PC-9 (cell line): ENCODE measurements at regions not wholly inside any gene's neighbourhood (a gene's known extent, or its start where the extent isn't known, plus 50 kb on each side); places are given as distances from the start of the nearest gene placed in this dataset.

Experiments
- BruUV-seq: library from RNA; stranded (reverse); fragments of 400-500 nt; replicated peaks from 2 replicates; lab custom pipeline; 2021; lab: Mats Ljungman, UMichigan
- CTCF ChIA-PET: fragments of 300-600 bp; sonication (Branson Sonifier 250); formaldehyde crosslinking; loops from one replicate; lab custom pipeline; 2022; ENCODE audit warnings: antibody characterized with exemption; lab: Charles Lee
- POLR2A ChIA-PET: fragments of 300-600 bp; sonication (Branson Sonifier 250); formaldehyde crosslinking; loops from one replicate; lab custom pipeline; 2022; ENCODE audit warnings: antibody characterized with exemption; ENCODE audit not compliant: unreplicated experiment; lab: Charles Lee
- DNase-seq, 2 experiments: peaks; one replicate each; pipeline versions ENCODE4 v3.0.0 to v3.0.0-alpha.2; 2015 to 2022; ENCODE audit warnings: mixed read lengths in 1 of 2
- H2AFZ ChIP-seq: fragments of 200-600 bp; sonication (generic); 2 replicates; pipeline ENCODE4 v1.8.1; 2017; ENCODE audit warnings: antibody characterized with exemption
- H3F3A ChIP-seq: fragments of 200-600 bp; sonication (generic); 2 replicates; pipeline ENCODE4 v1.8.1; 2017; ENCODE audit warnings: antibody characterized with exemption, mild to moderate bottlenecking, low read depth; ENCODE audit not compliant: insufficient read depth
- H3K27ac ChIP-seq: fragments of 200-600 bp; sonication (generic); 2 replicates; pipeline ENCODE4 v1.6.1; 2016; ENCODE audit warnings: mixed run types
- H3K27me3 ChIP-seq: fragments of 200-600 bp; sonication (generic); 2 replicates; pipeline ENCODE4 v1.6.1; 2016; ENCODE audit warnings: low read depth, mixed run types; ENCODE audit not compliant: insufficient read depth
- H3K36me3 ChIP-seq: fragments of 200-600 bp; sonication (generic); 2 replicates; pipeline ENCODE4 v1.6.1; 2016; ENCODE audit warnings: low read depth, mixed run types
- H3K4me1 ChIP-seq: fragments of 200-600 bp; sonication (generic); replicated peaks from 2 replicates; pipeline ENCODE4 v1.6.1; 2016; ENCODE audit warnings: mixed run types; ENCODE audit not compliant: insufficient read depth
- H3K4me2 ChIP-seq: fragments of 200-600 bp; sonication (generic); 2 replicates; pipeline ENCODE4 v1.6.1; 2017; ENCODE audit warnings: mixed run types
- H3K4me3 ChIP-seq: fragments of 200-600 bp; sonication (generic); 2 replicates; pipeline ENCODE4 v1.6.1; 2016; ENCODE audit warnings: mixed run types
- H3K79me2 ChIP-seq: fragments of 200-600 bp; sonication (generic); 2 replicates; pipeline ENCODE4 v1.6.1; 2017; ENCODE audit warnings: low read depth, mixed run types
- H3K9me2 ChIP-seq: fragments of 200-600 bp; sonication (generic); 2 replicates; pipeline ENCODE4 v1.8.1; 2017; ENCODE audit warnings: mild to moderate bottlenecking; ENCODE audit not compliant: insufficient read depth
- H3K9me3 ChIP-seq: fragments of 200-600 bp; sonication (generic); 2 replicates; pipeline ENCODE4 v1.8.1; 2016; ENCODE audit warnings: low read depth; ENCODE audit not compliant: insufficient read depth
- H4K20me1 ChIP-seq: fragments of 200-600 bp; sonication (generic); 2 replicates; pipeline ENCODE4 v1.8.1; 2017; ENCODE audit not compliant: insufficient read depth
- EZH2 ChIP-seq: fragments of 200-600 bp; sonication (generic); IDR thresholded peaks from 2 replicates; pipeline ENCODE4 v1.8.0; 2017; ENCODE audit warnings: antibody characterized with exemption, low read depth
- intact Hi-C: fragments of 100-400 bp; cut with micrococcal nuclease; formaldehyde crosslinking; loops from one replicate; pipeline ENCODE4 v1.10.0; 2022; ENCODE audit not compliant: unreplicated experiment
- TF ChIP-seq, protein P1 (sequence below): fragments of 200-600 bp; sonication (generic); conservative IDR thresholded peaks from 2 replicates; pipeline ENCODE4 v1.6.1; 2017; ENCODE audit warnings: mixed run types, antibody characterized with exemption, mild to moderate bottlenecking, moderate library complexity

DNA sequence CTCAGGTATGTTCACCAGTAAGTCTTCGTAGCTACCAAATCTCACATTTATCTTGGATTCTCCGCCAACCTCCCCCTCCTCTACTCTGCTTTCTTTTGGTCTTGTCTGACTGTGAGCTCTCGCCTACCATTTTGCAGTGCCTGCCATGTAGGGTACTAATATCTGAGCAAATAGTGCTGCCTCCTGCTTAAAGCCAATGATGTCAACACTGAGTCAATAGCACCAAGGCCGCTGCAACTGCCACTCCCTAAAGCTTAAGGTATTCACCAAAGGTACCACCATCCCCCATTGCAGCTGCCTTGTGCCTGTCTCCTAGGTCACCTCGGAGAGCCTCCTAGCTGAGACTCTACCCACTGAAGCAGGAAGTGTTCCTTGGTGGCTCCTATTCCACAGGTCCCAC, 114.8 kb upstream of the FUT8 start:
- BruUV-seq: no TSS peak
- Histone ChIP-seq H3K4me3 (no peak overlapping the region), H3K9me2 (no peaks in the 10 kb centered on the region), H3K9me3 (no peaks in the 10 kb centered on the region), H3K4me1 (peaks cover 34% of the 10 kb centered on the region), H3F3A (peaks cover 9% of the 10 kb centered on the region; the same call in 1 of the 2 replicates), H3K27ac (no peak overlapping the region), H3K79me2 (no peaks in the 10 kb centered on the region), H3K27me3 (no peaks in the 10 kb centered on the region), H3K36me3 (no peaks in the 10 kb centered on the region), H2AFZ (no peak overlapping the region), H3K4me2 (0 out of 2 replicates have a peak overlapping the region, but pooled peaks have one; percentile 13), H4K20me1 (no peaks in the 10 kb centered on the region)
- intact Hi-C loops: no loop called here
- no peak for TF ChIP-seq EZH2
- TF ChIP-seq, protein P1, sequence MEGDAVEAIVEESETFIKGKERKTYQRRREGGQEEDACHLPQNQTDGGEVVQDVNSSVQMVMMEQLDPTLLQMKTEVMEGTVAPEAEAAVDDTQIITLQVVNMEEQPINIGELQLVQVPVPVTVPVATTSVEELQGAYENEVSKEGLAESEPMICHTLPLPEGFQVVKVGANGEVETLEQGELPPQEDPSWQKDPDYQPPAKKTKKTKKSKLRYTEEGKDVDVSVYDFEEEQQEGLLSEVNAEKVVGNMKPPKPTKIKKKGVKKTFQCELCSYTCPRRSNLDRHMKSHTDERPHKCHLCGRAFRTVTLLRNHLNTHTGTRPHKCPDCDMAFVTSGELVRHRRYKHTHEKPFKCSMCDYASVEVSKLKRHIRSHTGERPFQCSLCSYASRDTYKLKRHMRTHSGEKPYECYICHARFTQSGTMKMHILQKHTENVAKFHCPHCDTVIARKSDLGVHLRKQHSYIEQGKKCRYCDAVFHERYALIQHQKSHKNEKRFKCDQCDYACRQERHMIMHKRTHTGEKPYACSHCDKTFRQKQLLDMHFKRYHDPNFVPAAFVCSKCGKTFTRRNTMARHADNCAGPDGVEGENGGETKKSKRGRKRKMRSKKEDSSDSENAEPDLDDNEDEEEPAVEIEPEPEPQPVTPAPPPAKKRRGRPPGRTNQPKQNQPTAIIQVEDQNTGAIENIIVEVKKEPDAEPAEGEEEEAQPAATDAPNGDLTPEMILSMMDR: no peak
- POLR2A ChIA-PET: no interaction called here
- peak in 1 of 2 experiments; percentile 57 for DNase-seq
- CTCF ChIA-PET: no interaction called here

GRCh38 chr14:65299826-65300225, 112.7 kb upstream of the FUT8 start:
- H4K20me1 ChIP-seq: no peaks in the 10 kb centered on the region
- H3F3A ChIP-seq: peaks cover 15% of the 10 kb centered on the region; the same call in 1 of the 2 replicates
- H3K36me3 ChIP-seq: no peaks in the 10 kb centered on the region
- CTCF ChIA-PET: no interaction called here
- H3K27ac ChIP-seq: no peak overlapping the region
- H3K4me1 ChIP-seq: peaks cover 49% of the 10 kb centered on the region
- no peaks in the 10 kb centered on the region for H3K9me2 ChIP-seq
- H2AFZ ChIP-seq: no peak overlapping the region
- H3K4me3 ChIP-seq: no peak overlapping the region
- no peaks in the 10 kb centered on the region for H3K27me3 ChIP-seq
- no peak for DNase-seq
- BruUV-seq: no TSS peak
- intact Hi-C loops: no loop called here
- no peaks in the 10 kb centered on the region for H3K9me3 ChIP-seq
- no peak overlapping the region for H3K4me2 ChIP-seq
- TF ChIP-seq, protein P1: no peak
- TF ChIP-seq EZH2: no peak
- POLR2A ChIA-PET: no interaction called here
- H3K79me2 ChIP-seq: no peaks in the 10 kb centered on the region

DNA sequence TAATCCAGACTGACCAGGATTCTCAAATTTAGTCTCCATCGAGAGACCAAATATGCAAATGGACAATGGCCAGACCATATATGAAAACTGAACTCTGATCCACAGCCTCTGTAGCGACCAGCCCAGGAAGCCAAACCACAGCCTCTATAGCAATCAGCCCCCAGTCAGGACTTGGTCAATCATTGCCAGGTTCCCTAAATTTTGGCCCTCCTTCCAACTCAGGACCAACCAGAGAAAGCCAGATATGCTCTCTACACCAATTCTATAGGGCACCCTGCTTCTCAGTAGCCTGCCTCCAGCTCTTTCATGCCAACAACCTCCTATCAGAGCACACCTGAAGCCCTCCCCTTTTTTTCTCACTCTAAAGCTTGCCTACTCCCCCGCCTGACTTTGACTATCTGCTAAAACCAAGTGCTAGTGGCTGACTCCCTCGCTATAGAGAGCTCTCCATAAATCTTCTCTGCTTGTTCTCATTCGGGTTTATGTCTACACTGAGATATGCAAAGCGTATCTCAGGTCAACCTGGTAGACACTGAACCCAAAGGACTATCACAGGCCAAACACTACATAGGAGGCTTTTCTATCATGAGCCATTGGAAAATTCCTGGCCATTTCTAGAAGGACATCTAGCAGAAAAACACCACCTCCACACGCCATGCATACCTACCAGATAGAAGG, 110.5 kb upstream of the FUT8 start:
- Histone ChIP-seq H3K79me2 (no peaks in the 10 kb centered on the region), H3K4me2 (peak overlapping the region; percentile 46), H3K36me3 (no peaks in the 10 kb centered on the region), H3K9me3 (no peaks in the 10 kb centered on the region), H3K27me3 (no peaks in the 10 kb centered on the region), H3K4me1 (peaks cover 48% of the 10 kb centered on the region), H2AFZ (no peak overlapping the region), H3K4me3 (no peak overlapping the region), H4K20me1 (no peaks in the 10 kb centered on the region), H3F3A (peaks cover 20% of the 10 kb centered on the region; the same call in 1 of the 2 replicates), H3K9me2 (no peaks in the 10 kb centered on the region), H3K27ac (peak overlapping the region; percentile 20)
- intact Hi-C loops: no loop called here
- ChIA-PET POLR2A (no interaction called here), CTCF (interaction anchor here (0.6 to 0.8 kb wide), 2 partner anchors 110 to 111 kb away, joined by 4 to 13 read pairs; no protein-coding TSS in a partner anchor)
- DNase-seq: no peak
- TF ChIP-seq EZH2: no peak
- TF ChIP-seq, protein P1: no peak
- BruUV-seq: TSS peak; percentile 33
